ENCODE measurements at regions not wholly inside any gene's neighbourhood (a gene's known extent, or its start where the extent isn't known, plus 50 kb on each side); places are given as distances from the start of the nearest gene placed in this dataset.

- no peak for TF ChIP-seq CTCF (IDR thresholded peaks at IDR 0.05)
- DNase-seq (ENCODE audit: low spot score) (no peak), ATAC-seq (ENCODE audit: low FRiP score) (no peak)
These were observed 131.4 kb upstream of the MYCN start for GRCh38 chr2:15808944-15809343.

GRCh38 chr2:15809404-15809803 is 130.9 kb upstream of the MYCN start:
- no peak for ATAC-seq (ENCODE audit: low FRiP score)
- no peak for DNase-seq (ENCODE audit: low spot score)
- no peak for TF ChIP-seq CTCF (IDR thresholded peaks at IDR 0.05)

GRCh38 chr2:15810477-15811150 is 129.7 kb upstream of the MYCN start:
- ATAC-seq (ENCODE audit: low FRiP score), result no peak
- TF ChIP-seq CTCF (IDR thresholded peaks at IDR 0.05), result no peak

GRCh38 chr2:15811367-15811766 is 129.0 kb upstream of the MYCN start:
- no peak for DNase-seq (ENCODE audit: low spot score)
- TF ChIP-seq CTCF (IDR thresholded peaks at IDR 0.05), result no peak
- no peak for ATAC-seq (ENCODE audit: low FRiP score)

More at GRCh38 chr2:15810477-15811150, 129.7 kb upstream of the MYCN start:
- no peak for DNase-seq (ENCODE audit: low spot score)

GRCh38 chr2:15812187-15812780 is 128.1 kb upstream of the MYCN start:
- DNase-seq (ENCODE audit: low spot score), result no peak
- no peak for TF ChIP-seq CTCF (IDR thresholded peaks at IDR 0.05)
- ATAC-seq (ENCODE audit: low FRiP score), result no peak

GRCh38 chr2:15813481-15814266 is 126.7 kb upstream of the MYCN start:
- ATAC-seq (ENCODE audit: low FRiP score), result no peak
- no peak for DNase-seq (ENCODE audit: low spot score)
- TF ChIP-seq CTCF (IDR thresholded peaks at IDR 0.05), result no peak
